Hepatocyte (in vitro differentiated cells): ENCODE measurements at regions not wholly inside any gene's neighbourhood (a gene's known extent, or its start where the extent isn't known, plus 50 kb on each side); places are given as distances from the start of the nearest gene placed in this dataset.

Source experiments
- DNase-seq: peaks from one replicate; pipeline ENCODE4 v3.0.0-alpha.2; 2016; ENCODE audit warnings: low spot score
- H2AFZ ChIP-seq: fragments of 200-600 bp; sonication (generic); 2 replicates; pipeline ENCODE4 v1.6.0; 2016; ENCODE audit warnings: antibody characterized with exemption, mild to moderate bottlenecking
- H3K27ac ChIP-seq: fragments of 200-600 bp; sonication (generic); 2 replicates; pipeline ENCODE4 v1.5.1; 2016; ENCODE audit warnings: mild to moderate bottlenecking
- H3K27me3 ChIP-seq: fragments of 200-600 bp; sonication (generic); 2 replicates; pipeline ENCODE4 v1.6.1; 2016
- H3K36me3 ChIP-seq: fragments of 200-600 bp; sonication (generic); replicated peaks from 2 replicates; pipeline ENCODE4 v1.5.1; 2016; ENCODE audit warnings: low read depth; ENCODE audit not compliant: insufficient read depth
- H3K4me1 ChIP-seq: fragments of 200-600 bp; sonication (generic); 2 replicates; pipeline ENCODE4 v1.5.1; 2016; ENCODE audit warnings: mild to moderate bottlenecking, moderate library complexity; ENCODE audit not compliant: insufficient read depth
- H3K4me2 ChIP-seq: fragments of 200-600 bp; sonication (generic); 2 replicates; pipeline ENCODE4 v1.6.0; 2016
- H3K4me3 ChIP-seq: fragments of 200-600 bp; sonication (generic); 2 replicates; pipeline ENCODE4 v1.5.1; 2016; ENCODE audit warnings: mild to moderate bottlenecking
- H3K79me2 ChIP-seq: fragments of 200-600 bp; sonication (generic); 2 replicates; pipeline ENCODE4 v1.6.0; 2017; ENCODE audit warnings: mild to moderate bottlenecking
- H3K9me2 ChIP-seq: fragments of 200-600 bp; sonication (generic); replicated peaks from 2 replicates; pipeline ENCODE4 v1.6.0; 2017; ENCODE audit warnings: mild to moderate bottlenecking; ENCODE audit not compliant: insufficient read depth
- H3K9me3 ChIP-seq: fragments of 200-600 bp; sonication (generic); 2 replicates; pipeline ENCODE4 v1.5.1; 2016; ENCODE audit warnings: low read depth, mild to moderate bottlenecking
- H4K20me1 ChIP-seq: fragments of 200-600 bp; sonication (generic); 2 replicates; pipeline ENCODE4 v1.6.0; 2016; ENCODE audit warnings: mild to moderate bottlenecking; ENCODE audit not compliant: insufficient read depth, poor library complexity, severe bottlenecking
- CTCF ChIP-seq: fragments of 200-600 bp; sonication (generic); IDR thresholded peaks from 2 replicates; pipeline ENCODE4 v1.5.1; 2016; ENCODE audit warnings: antibody characterized with exemption, mild to moderate bottlenecking; ENCODE audit not compliant: poor library complexity
- EZH2 ChIP-seq: fragments of 200-600 bp; sonication (generic); IDR thresholded peaks from 2 replicates; pipeline ENCODE4 v1.6.1; 2016; ENCODE audit warnings: antibody characterized with exemption, mild to moderate bottlenecking, borderline replicate concordance
- EZH2phosphoT487 ChIP-seq: fragments of 200-600 bp; sonication (generic); IDR thresholded peaks from one replicate; pipeline ENCODE4 v1.6.1; 2018; ENCODE audit warnings: antibody characterized with exemption, mild to moderate bottlenecking, low read depth, moderate library complexity; ENCODE audit not compliant: unreplicated experiment, severe bottlenecking
- WGBS: methylation state at CpG from one replicate; pipeline ENCODE4 v1.1.6; 2016; ENCODE audit warnings: low lambda C conversion rate; ENCODE audit errors: missing lambda C conversion rate; 5-methylcytosine and 5-hydroxymethylcytosine counted together

GRCh38 chr10:7492660-7493046, 81.8 kb upstream of the SFMBT2 start:
- Histone ChIP-seq H3K79me2 (no peaks in the 10 kb centered on the region), H3K27me3 (no peaks in the 10 kb centered on the region), H3K27ac (no peak overlapping the region), H3K9me2 (no peaks in the 10 kb centered on the region), H3K4me2 (no peak overlapping the region), H2AFZ (no peak overlapping the region), H3K4me3 (no peak overlapping the region), H3K36me3 (no peaks in the 10 kb centered on the region), H3K4me1 (peaks cover 9% of the 10 kb centered on the region), H4K20me1 (no peaks in the 10 kb centered on the region), H3K9me3 (no peaks in the 10 kb centered on the region)
- no peak for DNase-seq
- 93% methylated on average over 4 of the region's 4 CpGs for WGBS
- TF ChIP-seq EZH2phosphoT487 (no peak), CTCF (no peak), EZH2 (no peak)

- DNase-seq: no peak
- Histone ChIP-seq H3K79me2 (no peaks in the 10 kb centered on the region), H4K20me1 (no peaks in the 10 kb centered on the region), H3K4me3 (no peak overlapping the region), H2AFZ (no peak overlapping the region), H3K4me1 (peaks cover 9% of the 10 kb centered on the region), H3K36me3 (no peaks in the 10 kb centered on the region), H3K27ac (no peak overlapping the region), H3K9me2 (no peaks in the 10 kb centered on the region), H3K9me3 (no peaks in the 10 kb centered on the region), H3K4me2 (no peak overlapping the region), H3K27me3 (no peaks in the 10 kb centered on the region)
- TF ChIP-seq EZH2: no peak
- no peak for TF ChIP-seq EZH2phosphoT487
- no peak for TF ChIP-seq CTCF
Observed at GRCh38 chr10:7491949-7492659, 81.3 kb upstream of the SFMBT2 start.

DNA sequence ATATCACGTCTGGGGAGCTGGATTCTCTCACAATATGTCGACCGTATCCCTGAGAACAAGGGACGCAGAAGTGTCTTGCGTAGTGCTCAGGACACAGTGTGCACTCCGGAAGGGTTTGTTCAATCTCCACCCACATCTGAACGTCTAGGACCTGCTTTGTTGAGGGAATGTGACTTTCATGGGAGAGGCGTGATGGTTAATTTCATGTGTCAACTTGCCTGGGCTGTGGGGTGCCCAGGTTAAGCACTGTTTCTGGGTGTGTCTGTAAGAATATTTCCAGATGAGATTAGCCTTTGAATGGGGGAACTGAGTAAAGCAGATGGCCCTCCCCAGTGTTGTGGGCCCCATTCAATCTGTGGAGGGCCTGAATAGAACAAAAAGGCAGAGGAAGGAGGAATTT, 80.4 kb upstream of the SFMBT2 start:
- WGBS: 93% methylated on average over 8 of the region's 8 CpGs
- no peak for TF ChIP-seq EZH2
- no peak for TF ChIP-seq CTCF
- TF ChIP-seq EZH2phosphoT487: no peak
- no peaks in the 10 kb centered on the region for H4K20me1 ChIP-seq
- H3K4me1 ChIP-seq: peaks cover 9% of the 10 kb centered on the region
- no peaks in the 10 kb centered on the region for H3K27me3 ChIP-seq
- H3K79me2 ChIP-seq: no peaks in the 10 kb centered on the region
- H3K9me2 ChIP-seq: no peaks in the 10 kb centered on the region
- H3K4me3 ChIP-seq: no peak overlapping the region
- H3K4me2 ChIP-seq: no peak overlapping the region
- H3K36me3 ChIP-seq: no peaks in the 10 kb centered on the region
- no peaks in the 10 kb centered on the region for H3K9me3 ChIP-seq
- no peak overlapping the region for H3K27ac ChIP-seq
- H2AFZ ChIP-seq: no peak overlapping the region
- DNase-seq: no peak
